CD14-positive monocyte (primary cell): ENCODE measurements at regions not wholly inside any gene's neighbourhood (a gene's known extent, or its start where the extent isn't known, plus 50 kb on each side); places are given as distances from the start of the nearest gene placed in this dataset.

ENCODE experiments used
- DNase-seq, 3 donors: peaks; one replicate each; pipeline ENCODE4 v3.0.0-alpha.2; 2011 to 2022
- H2AFZ ChIP-seq: 2 replicates; pipeline ENCODE4 v1.6.0; 2012; ENCODE audit warnings: mild to moderate bottlenecking, low read depth, low read length, inconsistent platforms; ENCODE audit not compliant: insufficient read depth, poor library complexity, severe bottlenecking
- H3K27ac ChIP-seq, 2 donors: 1 replicate in 1 of 2; 2 replicates in 1 of 2; pipeline ENCODE4 v1.5.1; 2012 to 2013; ENCODE audit warnings: low read length in 2 of 2, control low read depth in 1 of 2, inconsistent platforms in 1 of 2, low read depth in 1 of 2, mild to moderate bottlenecking in 1 of 2
- H3K27me3 ChIP-seq, 2 donors: one replicate each; pipeline versions ENCODE4 v1.6.0 to v1.6.1; 2011 to 2013; ENCODE audit warnings: low read length in 2 of 2; ENCODE audit not compliant: control insufficient read depth in 2 of 2, insufficient read depth in 2 of 2
- H3K36me3 ChIP-seq, 2 donors: replicated peaks in 1 of 2; 1 replicate in 1 of 2; 2 replicates in 1 of 2; pipeline versions ENCODE4 v1.5.1 to v1.6.1; 2012 to 2013; ENCODE audit warnings: low read length in 2 of 2, control low read depth in 1 of 2, inconsistent platforms in 1 of 2, mild to moderate bottlenecking in 1 of 2; ENCODE audit not compliant: insufficient read depth in 2 of 2, control insufficient read depth in 1 of 2
- H3K4me1 ChIP-seq, 2 donors: 1 replicate in 1 of 2; 2 replicates in 1 of 2; pipeline versions ENCODE4 v1.5.1 to v1.6.1; 2012 to 2013; ENCODE audit warnings: low read length in 2 of 2, control low read depth in 1 of 2, inconsistent platforms in 1 of 2, mild to moderate bottlenecking in 1 of 2, moderate library complexity in 1 of 2; ENCODE audit not compliant: insufficient read depth in 2 of 2, control insufficient read depth in 1 of 2
- H3K4me2 ChIP-seq: replicated peaks from 2 replicates; pipeline ENCODE3; 2012; ENCODE audit warnings: low read length, moderate library complexity, mild to moderate bottlenecking; ENCODE audit not compliant: poor library complexity, severe bottlenecking; ENCODE audit errors: extremely low read depth
- H3K4me3 ChIP-seq, 3 experiments: fragments of 200-600 bp in 1 of 3; sonication (generic) in 1 of 3; replicated peaks in 1 of 3; 1 replicate in 2 of 3; 2 replicates in 1 of 3; pipeline ENCODE4 v1.5.1; 2011 to 2013; ENCODE audit warnings: low read length in 3 of 3, mild to moderate bottlenecking in 3 of 3, control low read depth in 2 of 3, low read depth in 2 of 3, inconsistent platforms in 1 of 3, moderate library complexity in 1 of 3
- H3K79me2 ChIP-seq: 2 replicates; pipeline ENCODE4 v1.6.0; 2012; ENCODE audit warnings: mild to moderate bottlenecking, control low read depth, inconsistent platforms, low read length, moderate library complexity; ENCODE audit not compliant: insufficient read depth
- H3K9ac ChIP-seq: 2 replicates; pipeline ENCODE4 v1.6.0; 2017; ENCODE audit warnings: low read length, mild to moderate bottlenecking; ENCODE audit not compliant: insufficient read depth, poor library complexity, severe bottlenecking
- H3K9me3 ChIP-seq, 2 donors: replicated peaks in 1 of 2; 1 replicate in 1 of 2; 2 replicates in 1 of 2; pipeline versions ENCODE4 v1.5.1 to v1.6.1; 2012 to 2013; ENCODE audit warnings: low read length in 2 of 2, control low read depth in 1 of 2; ENCODE audit not compliant: control insufficient read depth in 1 of 2, insufficient read depth in 1 of 2
- H4K20me1 ChIP-seq: 2 replicates; pipeline ENCODE4 v1.6.0; 2012; ENCODE audit warnings: mild to moderate bottlenecking, low read length, control low read depth, moderate library complexity; ENCODE audit not compliant: insufficient read depth
- H3K27ac Mint-ChIP-seq, 7 donors: one replicate each; pipeline ENCODE4 v1.8.0; 2020; ENCODE audit warnings: mild to moderate bottlenecking in 7 of 7, mixed read lengths in 7 of 7, moderate library complexity in 6 of 7, inconsistent platforms in 2 of 7
- H3K27me3 Mint-ChIP-seq, 3 donors: one replicate each; pipeline ENCODE4 v1.8.0; 2021 to 2022; ENCODE audit warnings: low read depth in 3 of 3, mild to moderate bottlenecking in 3 of 3, mixed read lengths in 3 of 3, moderate library complexity in 3 of 3, inconsistent platforms in 1 of 3
- H3K36me3 Mint-ChIP-seq, 2 donors: one replicate each; pipeline ENCODE4 v1.8.0; 2020; ENCODE audit warnings: mixed read lengths in 2 of 2, inconsistent platforms in 1 of 2, mild to moderate bottlenecking in 1 of 2
- H3K4me1 Mint-ChIP-seq: one replicate; pipeline ENCODE4 v1.8.0; 2020; ENCODE audit warnings: mild to moderate bottlenecking, mixed read lengths
- H3K4me3 Mint-ChIP-seq, 2 donors: one replicate each; pipeline ENCODE4 v1.8.0; 2020; ENCODE audit warnings: mild to moderate bottlenecking in 2 of 2, mixed read lengths in 2 of 2, moderate library complexity in 1 of 2
- H3K9me3 Mint-ChIP-seq, 7 donors: one replicate each; pipeline ENCODE4 v1.8.0; 2020 to 2022; ENCODE audit warnings: mixed read lengths in 7 of 7, mild to moderate bottlenecking in 6 of 7, moderate library complexity in 6 of 7, inconsistent platforms in 2 of 7
- WGBS: methylation state at CpG from one replicate; pipeline ENCODE4 v1.1.5; 2013; ENCODE audit warnings: missing lambda C conversion rate; ENCODE audit not compliant: insufficient coverage; 5-methylcytosine and 5-hydroxymethylcytosine counted together
- intact Hi-C, 2 donors: fragments of 100-400 bp; cut with micrococcal nuclease; formaldehyde crosslinking; loops; one replicate each; pipeline versions ENCODE4 v1.15.0 to v1.15.1; 2023
- TF ChIP-seq, protein P1 (sequence below): fragments of 200-600 bp; IDR thresholded peaks from one replicate; pipeline ENCODE4 v1.8.0; 2022; ENCODE audit warnings: antibody characterized with exemption, mild to moderate bottlenecking

DNA sequence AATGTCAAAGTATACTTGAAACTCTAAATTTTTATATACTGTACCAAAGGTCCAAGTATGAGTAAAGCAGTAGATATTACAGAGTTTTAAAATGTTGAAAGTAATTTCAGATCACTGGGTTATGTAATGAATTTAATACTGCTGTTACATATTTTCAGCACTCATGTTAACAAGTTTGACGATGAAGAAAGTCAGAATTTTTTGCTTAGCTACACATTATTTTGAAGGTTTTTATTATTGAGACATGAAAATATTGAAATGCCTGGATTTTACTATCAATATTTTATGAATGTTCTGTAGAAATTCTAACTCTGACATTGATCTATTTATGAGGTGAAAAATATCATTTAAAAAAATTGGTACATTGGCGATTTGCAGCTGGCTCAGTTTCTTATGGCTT is 1030.3 kb downstream of the FSCB start:
- no peaks in the 10 kb centered on the region for H3K4me1 Mint-ChIP-seq
- Histone ChIP-seq H4K20me1 (no peaks in the 10 kb centered on the region), H3K4me1 (no peaks in the 10 kb centered on the region), H3K79me2 (no peaks in the 10 kb centered on the region), H3K4me3 (no peak overlapping the region), H3K4me2 (no peak overlapping the region), H3K9me3 (no peaks in the 10 kb centered on the region), H3K27me3 (no peaks in the 10 kb centered on the region), H3K27ac (no peak overlapping the region), H2AFZ (no peak overlapping the region), H3K36me3 (no peaks in the 10 kb centered on the region), H3K9ac (no peak overlapping the region)
- TF ChIP-seq, protein P1, sequence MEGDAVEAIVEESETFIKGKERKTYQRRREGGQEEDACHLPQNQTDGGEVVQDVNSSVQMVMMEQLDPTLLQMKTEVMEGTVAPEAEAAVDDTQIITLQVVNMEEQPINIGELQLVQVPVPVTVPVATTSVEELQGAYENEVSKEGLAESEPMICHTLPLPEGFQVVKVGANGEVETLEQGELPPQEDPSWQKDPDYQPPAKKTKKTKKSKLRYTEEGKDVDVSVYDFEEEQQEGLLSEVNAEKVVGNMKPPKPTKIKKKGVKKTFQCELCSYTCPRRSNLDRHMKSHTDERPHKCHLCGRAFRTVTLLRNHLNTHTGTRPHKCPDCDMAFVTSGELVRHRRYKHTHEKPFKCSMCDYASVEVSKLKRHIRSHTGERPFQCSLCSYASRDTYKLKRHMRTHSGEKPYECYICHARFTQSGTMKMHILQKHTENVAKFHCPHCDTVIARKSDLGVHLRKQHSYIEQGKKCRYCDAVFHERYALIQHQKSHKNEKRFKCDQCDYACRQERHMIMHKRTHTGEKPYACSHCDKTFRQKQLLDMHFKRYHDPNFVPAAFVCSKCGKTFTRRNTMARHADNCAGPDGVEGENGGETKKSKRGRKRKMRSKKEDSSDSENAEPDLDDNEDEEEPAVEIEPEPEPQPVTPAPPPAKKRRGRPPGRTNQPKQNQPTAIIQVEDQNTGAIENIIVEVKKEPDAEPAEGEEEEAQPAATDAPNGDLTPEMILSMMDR, result no peak
- DNase-seq, result no peak
- WGBS, result 100% methylated on average over 1 of the region's 2 CpGs
- H3K4me3 Mint-ChIP-seq, result no peak overlapping the region
- intact Hi-C loops, result no loop called here
- H3K36me3 Mint-ChIP-seq, result no peaks in the 10 kb centered on the region
- H3K27ac Mint-ChIP-seq, result no peak overlapping the region
- H3K9me3 Mint-ChIP-seq, result peaks cover 0 to 3% (median 2%) of the 10 kb centered on the region in 7 donors
- no peaks in the 10 kb centered on the region for H3K27me3 Mint-ChIP-seq

DNA sequence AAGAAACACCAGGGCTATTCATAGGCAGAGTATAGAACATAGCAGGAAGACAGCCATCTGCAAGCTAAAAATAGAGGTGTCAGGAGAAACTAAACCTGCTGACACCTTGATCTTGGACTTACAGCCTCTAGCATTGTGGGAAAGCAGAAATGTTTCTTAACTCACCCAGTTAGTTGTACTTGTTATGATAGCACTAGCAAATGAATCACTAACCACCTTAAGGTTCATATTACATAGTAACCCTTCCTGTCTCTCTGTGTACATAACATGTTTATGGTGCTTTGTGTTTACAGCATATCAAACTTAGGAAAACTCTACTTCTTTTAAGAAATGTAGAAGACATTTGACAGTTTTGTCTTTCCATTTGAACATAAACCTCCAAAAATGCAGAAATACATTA is 1031.3 kb downstream of the FSCB start:
- TF ChIP-seq, protein P1, result no peak
- Mint-ChIP-seq H3K27me3 (no peaks in the 10 kb centered on the region), H3K4me3 (no peak overlapping the region), H3K4me1 (no peaks in the 10 kb centered on the region), H3K9me3 (peaks cover 0 to 3% (median 2%) of the 10 kb centered on the region in 7 donors), H3K27ac (no peak overlapping the region), H3K36me3 (no peaks in the 10 kb centered on the region)
- Histone ChIP-seq H3K9ac (no peak overlapping the region), H3K4me3 (no peak overlapping the region), H3K4me1 (no peaks in the 10 kb centered on the region), H3K9me3 (no peaks in the 10 kb centered on the region), H3K4me2 (no peak overlapping the region), H3K27me3 (no peaks in the 10 kb centered on the region), H3K27ac (no peak overlapping the region), H4K20me1 (no peaks in the 10 kb centered on the region), H3K79me2 (no peaks in the 10 kb centered on the region), H2AFZ (no peak overlapping the region), H3K36me3 (no peaks in the 10 kb centered on the region)
- no peak for DNase-seq
- intact Hi-C loops, result no loop called here
